Activated CD4-positive, alpha-beta T cell treated with anti-CD3 and anti-CD28 coated beads, Interleukin-2, amount 10 ng/mL, durations not matched to agents 24 days and 14 days (primary cell): ENCODE measurements at regions not wholly inside any gene's neighbourhood (a gene's known extent, or its start where the extent isn't known, plus 50 kb on each side); places are given as distances from the start of the nearest gene placed in this dataset.

Source experiments
- DNase-seq: peaks from one replicate; pipeline ENCODE4 v3.0.0; 2022
- H3K27ac Mint-ChIP-seq: one replicate; pipeline ENCODE4 v1.8.0; 2022; ENCODE audit warnings: mild to moderate bottlenecking, mixed read lengths
- H3K27me3 Mint-ChIP-seq: one replicate; pipeline ENCODE4 v1.8.0; 2022; ENCODE audit warnings: mixed read lengths
- H3K36me3 Mint-ChIP-seq: one replicate; pipeline ENCODE4 v1.8.0; 2022; ENCODE audit warnings: low read depth, mild to moderate bottlenecking, mixed read lengths
- H3K4me1 Mint-ChIP-seq: one replicate; pipeline ENCODE4 v1.8.0; 2021; ENCODE audit warnings: mixed read lengths
- H3K4me3 Mint-ChIP-seq: one replicate; pipeline ENCODE4 v1.8.0; 2022; ENCODE audit warnings: mild to moderate bottlenecking, moderate library complexity, mixed read lengths
- H3K9me3 Mint-ChIP-seq: one replicate; pipeline ENCODE4 v1.8.0; 2021; ENCODE audit warnings: mixed read lengths
- intact Hi-C: fragments of 100-400 bp; cut with micrococcal nuclease; formaldehyde crosslinking; loops from one replicate; pipeline ENCODE4 v1.15.1; 2023

GRCh38 chr15:91523596-91523995, 329.9 kb upstream of the SLCO3A1 start:
- no peaks in the 10 kb centered on the region for H3K9me3 Mint-ChIP-seq
- no peaks in the 10 kb centered on the region for H3K36me3 Mint-ChIP-seq
- peaks cover 9% of the 10 kb centered on the region for H3K4me1 Mint-ChIP-seq
- intact Hi-C loops: no loop called here
- no peak overlapping the region for H3K4me3 Mint-ChIP-seq
- H3K27me3 Mint-ChIP-seq: peaks cover 7% of the 10 kb centered on the region
- no peak for DNase-seq
- H3K27ac Mint-ChIP-seq: no peak overlapping the region

- Mint-ChIP-seq H3K4me1 (peaks cover 16% of the 10 kb centered on the region), H3K4me3 (no peak overlapping the region), H3K9me3 (no peaks in the 10 kb centered on the region), H3K36me3 (no peaks in the 10 kb centered on the region), H3K27ac (no peak overlapping the region), H3K27me3 (peaks cover 9% of the 10 kb centered on the region)
- no peak for DNase-seq
- intact Hi-C loops: no loop called here
Measured at GRCh38 chr15:91524534-91524933, 329.0 kb upstream of the SLCO3A1 start.

DNA sequence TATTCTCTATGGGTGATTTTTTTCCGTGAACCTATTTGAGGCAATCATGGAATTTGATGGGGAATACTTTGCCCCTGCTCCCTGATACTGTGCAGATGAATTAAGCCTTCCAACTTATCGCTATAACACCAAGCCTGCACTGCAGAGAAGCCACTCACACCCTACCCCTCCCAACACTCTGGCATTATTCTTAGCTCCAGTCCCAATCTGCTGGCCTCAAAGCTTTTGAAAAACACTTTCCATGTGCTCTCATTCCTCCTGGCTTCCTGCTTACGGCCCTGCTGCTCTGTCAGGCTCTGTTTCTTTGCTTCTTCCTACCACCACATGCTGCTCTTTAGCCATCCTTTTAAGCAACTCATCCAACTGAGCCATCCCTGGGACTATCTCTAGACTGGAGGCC, 327.8 kb upstream of the SLCO3A1 start:
- DNase-seq: no peak
- H3K4me3 Mint-ChIP-seq: no peak overlapping the region
- no peaks in the 10 kb centered on the region for H3K9me3 Mint-ChIP-seq
- peaks cover 9% of the 10 kb centered on the region for H3K27me3 Mint-ChIP-seq
- no peaks in the 10 kb centered on the region for H3K36me3 Mint-ChIP-seq
- intact Hi-C loops: no loop called here
- peaks cover 21% of the 10 kb centered on the region for H3K4me1 Mint-ChIP-seq
- H3K27ac Mint-ChIP-seq: no peak overlapping the region

DNA sequence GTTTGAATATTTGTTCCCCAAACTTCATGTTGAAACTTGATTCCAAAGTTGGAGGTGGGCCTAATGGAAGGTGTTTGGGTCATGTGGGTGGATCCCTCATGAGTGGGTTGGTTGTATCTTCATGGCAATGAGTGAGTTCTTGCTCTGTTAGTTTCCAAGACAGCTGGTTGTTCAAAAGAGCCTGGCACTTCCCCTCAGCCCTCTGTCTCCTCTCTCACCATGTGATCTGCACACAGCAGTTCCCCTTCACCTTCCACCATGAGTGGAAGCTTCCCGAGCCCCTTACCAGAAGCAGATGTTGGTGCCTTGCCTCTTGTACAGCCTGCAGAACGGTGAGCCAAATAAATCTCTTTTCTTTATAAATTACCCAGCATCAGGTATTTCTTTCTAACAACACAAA, 327.1 kb upstream of the SLCO3A1 start:
- H3K36me3 Mint-ChIP-seq: no peaks in the 10 kb centered on the region
- intact Hi-C loops: no loop called here
- H3K4me3 Mint-ChIP-seq: no peak overlapping the region
- H3K4me1 Mint-ChIP-seq: peaks cover 21% of the 10 kb centered on the region
- no peak overlapping the region for H3K27ac Mint-ChIP-seq
- H3K9me3 Mint-ChIP-seq: no peaks in the 10 kb centered on the region
- peaks cover 9% of the 10 kb centered on the region for H3K27me3 Mint-ChIP-seq
- DNase-seq: no peak

DNA sequence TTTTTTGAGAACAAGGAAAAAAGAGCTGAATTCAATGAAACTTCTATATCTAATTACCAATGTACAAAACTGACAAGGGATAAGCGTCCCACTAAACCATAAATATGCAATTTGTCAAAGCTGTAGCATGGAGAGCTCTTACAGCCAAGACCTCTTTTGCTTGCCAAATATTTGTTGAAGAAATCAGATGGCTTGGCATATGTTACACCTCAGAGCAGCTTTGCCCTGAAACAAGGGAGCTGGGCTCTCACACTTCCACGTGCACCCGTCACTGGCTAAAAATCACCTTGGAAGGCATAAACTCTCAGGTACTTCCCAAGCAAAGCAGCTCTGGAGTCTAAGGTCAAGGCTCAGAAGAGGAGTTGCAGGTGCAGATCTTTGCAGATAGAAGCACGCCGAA, 324.7 kb upstream of the SLCO3A1 start:
- Mint-ChIP-seq H3K27ac (no peak overlapping the region), H3K27me3 (peaks cover 9% of the 10 kb centered on the region), H3K9me3 (no peaks in the 10 kb centered on the region), H3K4me3 (no peak overlapping the region), H3K4me1 (peaks cover 16% of the 10 kb centered on the region), H3K36me3 (no peaks in the 10 kb centered on the region)
- intact Hi-C loops: no loop called here
- no peak for DNase-seq

GRCh38 chr15:91529534-91529933, 324.0 kb upstream of the SLCO3A1 start:
- no peaks in the 10 kb centered on the region for H3K36me3 Mint-ChIP-seq
- DNase-seq: no peak
- H3K4me3 Mint-ChIP-seq: no peak overlapping the region
- intact Hi-C loops: no loop called here
- no peak overlapping the region for H3K27ac Mint-ChIP-seq
- peaks cover 9% of the 10 kb centered on the region for H3K27me3 Mint-ChIP-seq
- H3K4me1 Mint-ChIP-seq: peaks cover 12% of the 10 kb centered on the region
- no peaks in the 10 kb centered on the region for H3K9me3 Mint-ChIP-seq

- Mint-ChIP-seq H3K36me3 (no peaks in the 10 kb centered on the region), H3K4me3 (no peak overlapping the region), H3K27me3 (peaks cover 9% of the 10 kb centered on the region), H3K9me3 (no peaks in the 10 kb centered on the region), H3K27ac (no peak overlapping the region), H3K4me1 (peaks cover 12% of the 10 kb centered on the region)
- intact Hi-C loops: no loop called here
- DNase-seq: no peak
Measured at GRCh38 chr15:91530279-91530678, 323.2 kb upstream of the SLCO3A1 start.

DNA sequence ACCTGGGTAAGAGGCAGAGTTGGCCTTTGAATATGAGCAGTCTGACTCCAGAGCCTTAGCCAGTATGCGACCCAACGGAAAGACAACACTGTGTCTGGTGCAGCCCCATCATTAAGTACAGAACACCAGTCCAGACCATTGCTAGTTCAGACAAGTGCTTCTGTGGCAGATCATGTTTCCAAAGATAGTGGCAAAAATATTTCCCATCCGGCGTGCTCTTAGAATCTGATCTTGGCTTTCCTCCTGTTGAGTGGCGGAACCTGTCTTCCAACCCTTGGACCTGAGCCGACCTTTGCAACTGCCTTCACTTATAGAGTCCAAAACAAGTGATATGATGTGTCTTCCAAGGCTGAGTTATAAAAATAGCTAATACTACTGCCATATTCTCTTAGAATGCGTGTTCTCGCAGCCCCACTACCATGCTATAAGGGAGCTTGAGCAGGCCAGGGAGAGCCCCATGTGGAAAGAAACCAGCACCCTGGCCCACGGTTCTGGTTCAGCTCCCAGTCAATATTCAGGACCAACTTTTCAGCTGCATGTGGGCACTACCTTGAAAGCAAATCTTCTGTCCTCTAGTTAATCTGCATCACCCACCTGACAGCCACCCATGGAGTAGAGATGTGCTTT, 322.4 kb upstream of the SLCO3A1 start:
- H3K27ac Mint-ChIP-seq: no peak overlapping the region
- peaks cover 11% of the 10 kb centered on the region for H3K27me3 Mint-ChIP-seq
- H3K4me1 Mint-ChIP-seq: peaks cover 12% of the 10 kb centered on the region

GRCh38 chr15:91534235-91534634, 319.3 kb upstream of the SLCO3A1 start:
- H3K27me3 Mint-ChIP-seq: peaks cover 7% of the 10 kb centered on the region
- no peaks in the 10 kb centered on the region for H3K36me3 Mint-ChIP-seq
- no peak overlapping the region for H3K4me3 Mint-ChIP-seq
- H3K4me1 Mint-ChIP-seq: peaks cover 7% of the 10 kb centered on the region
- intact Hi-C loops: no loop called here
- no peaks in the 10 kb centered on the region for H3K9me3 Mint-ChIP-seq
- no peak overlapping the region for H3K27ac Mint-ChIP-seq
- DNase-seq: no peak

More for the DNA sequence above, 322.4 kb upstream of the SLCO3A1 start:
- intact Hi-C loops: no loop called here
- no peaks in the 10 kb centered on the region for H3K9me3 Mint-ChIP-seq
- DNase-seq: no peak
- H3K4me3 Mint-ChIP-seq: no peak overlapping the region
- no peaks in the 10 kb centered on the region for H3K36me3 Mint-ChIP-seq

- Mint-ChIP-seq H3K9me3 (no peaks in the 10 kb centered on the region), H3K27ac (no peak overlapping the region), H3K4me1 (peaks cover 1% of the 10 kb centered on the region), H3K27me3 (peaks cover 7% of the 10 kb centered on the region), H3K36me3 (no peaks in the 10 kb centered on the region), H3K4me3 (no peak overlapping the region)
- intact Hi-C loops: no loop called here
- no peak for DNase-seq
Measured at GRCh38 chr15:91534976-91535375, 318.5 kb upstream of the SLCO3A1 start.

DNA sequence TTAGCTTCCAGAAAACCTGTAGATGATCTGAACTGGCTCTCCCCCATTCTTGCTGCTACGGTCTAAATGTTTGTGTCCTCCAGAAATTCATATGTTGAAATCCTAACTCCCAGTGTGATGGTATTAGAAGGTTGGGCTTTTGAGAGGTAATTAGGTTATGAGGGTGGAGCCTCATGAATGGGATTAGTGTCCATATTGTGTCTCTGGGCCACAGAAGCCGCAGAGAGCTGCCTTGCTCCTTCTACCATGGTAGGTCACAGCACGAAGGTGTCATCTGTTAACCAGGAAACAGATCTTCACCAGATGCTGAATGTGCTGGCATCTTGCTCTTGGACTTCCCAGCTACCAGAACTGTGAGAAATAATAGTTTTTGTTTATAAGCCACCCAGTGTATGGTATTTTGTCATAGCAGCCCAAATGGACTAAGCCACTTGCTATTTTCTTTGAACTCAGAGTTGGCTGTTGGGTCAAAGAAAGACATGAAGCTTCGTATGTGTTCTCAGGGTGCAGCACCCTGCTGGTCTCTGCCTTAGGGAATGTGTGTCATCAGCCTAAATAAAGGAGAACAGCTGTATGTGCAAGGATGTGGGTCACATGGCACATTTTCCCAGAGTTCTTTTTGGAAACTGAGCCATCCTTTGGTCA, 317.5 kb upstream of the SLCO3A1 start:
- no peak for DNase-seq
- Mint-ChIP-seq H3K9me3 (no peaks in the 10 kb centered on the region), H3K36me3 (no peaks in the 10 kb centered on the region), H3K4me1 (no peaks in the 10 kb centered on the region), H3K4me3 (no peak overlapping the region), H3K27ac (no peak overlapping the region), H3K27me3 (peaks cover 7% of the 10 kb centered on the region)
- intact Hi-C loops: no loop called here

- Mint-ChIP-seq H3K9me3 (no peaks in the 10 kb centered on the region), H3K4me3 (no peak overlapping the region), H3K4me1 (no peaks in the 10 kb centered on the region), H3K36me3 (no peaks in the 10 kb centered on the region), H3K27me3 (peaks cover 7% of the 10 kb centered on the region), H3K27ac (no peak overlapping the region)
- DNase-seq: no peak
- intact Hi-C loops: no loop called here
Measured at GRCh38 chr15:91537856-91538255, 315.7 kb upstream of the SLCO3A1 start.

DNA sequence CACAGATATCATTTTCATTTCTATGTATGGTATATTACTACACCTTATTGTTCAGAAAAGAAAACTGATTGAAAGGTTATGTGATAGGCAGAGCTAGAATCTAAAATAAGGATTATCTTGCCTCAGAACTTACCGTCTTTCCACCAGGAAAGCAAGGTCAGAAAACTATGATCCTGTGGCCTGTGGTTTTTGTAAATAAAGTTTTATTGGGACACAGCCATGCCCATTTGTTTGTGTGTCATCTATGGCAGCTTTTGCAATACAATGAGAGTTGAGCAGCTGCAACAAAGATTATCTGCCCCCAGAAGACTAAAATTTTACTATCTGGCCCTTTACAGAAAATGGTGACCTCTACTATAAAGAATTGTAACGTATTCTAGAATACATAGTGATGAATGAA, 314.7 kb upstream of the SLCO3A1 start:
- no peaks in the 10 kb centered on the region for H3K4me1 Mint-ChIP-seq
- peaks cover 11% of the 10 kb centered on the region for H3K27me3 Mint-ChIP-seq
- intact Hi-C loops: no loop called here
- no peaks in the 10 kb centered on the region for H3K36me3 Mint-ChIP-seq
- H3K4me3 Mint-ChIP-seq: no peak overlapping the region
- H3K9me3 Mint-ChIP-seq: no peaks in the 10 kb centered on the region
- no peak for DNase-seq
- H3K27ac Mint-ChIP-seq: no peak overlapping the region

- no peak for DNase-seq
- H3K4me1 Mint-ChIP-seq: no peaks in the 10 kb centered on the region
- H3K9me3 Mint-ChIP-seq: no peaks in the 10 kb centered on the region
- H3K36me3 Mint-ChIP-seq: no peaks in the 10 kb centered on the region
- no peak overlapping the region for H3K4me3 Mint-ChIP-seq
- peaks cover 11% of the 10 kb centered on the region for H3K27me3 Mint-ChIP-seq
- no peak overlapping the region for H3K27ac Mint-ChIP-seq
- intact Hi-C loops: no loop called here
Measured at GRCh38 chr15:91541286-91541685, 312.2 kb upstream of the SLCO3A1 start.

DNA sequence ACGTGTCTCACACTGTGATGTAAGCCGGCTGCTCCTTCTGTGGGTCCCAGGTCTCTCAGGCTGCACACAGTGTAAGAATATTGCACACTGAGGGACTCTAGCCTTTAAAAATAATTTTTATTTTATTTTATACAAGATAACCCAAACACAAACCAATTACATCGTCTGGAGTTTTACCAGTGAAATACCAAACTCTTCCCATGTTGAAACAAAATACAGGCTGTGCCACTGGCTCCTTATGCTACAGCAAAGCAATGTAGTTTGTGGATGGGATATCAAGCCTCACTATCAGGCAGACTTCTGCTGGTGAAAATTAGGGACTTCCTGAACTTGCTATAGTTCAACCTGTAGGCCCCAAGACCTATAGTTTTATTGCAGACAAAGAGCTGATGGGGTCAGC, 311.3 kb upstream of the SLCO3A1 start:
- Mint-ChIP-seq H3K36me3 (no peaks in the 10 kb centered on the region), H3K4me1 (no peaks in the 10 kb centered on the region), H3K27me3 (peaks cover 11% of the 10 kb centered on the region), H3K4me3 (no peak overlapping the region), H3K27ac (no peak overlapping the region), H3K9me3 (no peaks in the 10 kb centered on the region)
- DNase-seq: no peak
- intact Hi-C loops: no loop called here
